HUDEP-2 (cell line): ENCODE measurements at regions not wholly inside any gene's neighbourhood (a gene's known extent, or its start where the extent isn't known, plus 50 kb on each side); places are given as distances from the start of the nearest gene placed in this dataset.

ENCODE experiments used
- DNase-seq, 76 experiments: peaks; one replicate each; lab custom pipeline; 2025; ENCODE audit not compliant: unreplicated experiment in 76 of 76; lab: John Stamatoyannopoulos, UW

DNA sequence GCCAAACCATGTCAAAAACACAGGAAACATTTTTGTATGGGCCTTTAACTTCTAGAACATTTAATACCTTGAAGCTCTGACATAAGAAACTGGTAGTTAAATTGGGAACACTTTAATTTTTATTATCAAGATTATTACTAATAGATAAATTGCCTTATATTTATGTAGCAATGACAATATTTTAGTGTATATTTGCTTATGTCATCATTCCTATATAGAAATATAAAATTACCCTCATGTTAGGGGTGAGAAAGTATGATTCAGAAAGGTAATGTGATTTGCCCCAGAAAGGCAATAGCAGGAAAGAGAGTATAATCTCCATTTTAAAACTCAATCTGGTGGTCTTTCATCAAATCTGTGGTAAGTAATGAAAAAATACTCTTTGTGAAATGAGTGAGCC, 147.4 kb downstream of the IL15 start:
- no peak for DNase-seq

- DNase-seq, result no peak
Measured at GRCh38 chr4:141786946-141787345, 150.6 kb downstream of the IL15 start.

DNA sequence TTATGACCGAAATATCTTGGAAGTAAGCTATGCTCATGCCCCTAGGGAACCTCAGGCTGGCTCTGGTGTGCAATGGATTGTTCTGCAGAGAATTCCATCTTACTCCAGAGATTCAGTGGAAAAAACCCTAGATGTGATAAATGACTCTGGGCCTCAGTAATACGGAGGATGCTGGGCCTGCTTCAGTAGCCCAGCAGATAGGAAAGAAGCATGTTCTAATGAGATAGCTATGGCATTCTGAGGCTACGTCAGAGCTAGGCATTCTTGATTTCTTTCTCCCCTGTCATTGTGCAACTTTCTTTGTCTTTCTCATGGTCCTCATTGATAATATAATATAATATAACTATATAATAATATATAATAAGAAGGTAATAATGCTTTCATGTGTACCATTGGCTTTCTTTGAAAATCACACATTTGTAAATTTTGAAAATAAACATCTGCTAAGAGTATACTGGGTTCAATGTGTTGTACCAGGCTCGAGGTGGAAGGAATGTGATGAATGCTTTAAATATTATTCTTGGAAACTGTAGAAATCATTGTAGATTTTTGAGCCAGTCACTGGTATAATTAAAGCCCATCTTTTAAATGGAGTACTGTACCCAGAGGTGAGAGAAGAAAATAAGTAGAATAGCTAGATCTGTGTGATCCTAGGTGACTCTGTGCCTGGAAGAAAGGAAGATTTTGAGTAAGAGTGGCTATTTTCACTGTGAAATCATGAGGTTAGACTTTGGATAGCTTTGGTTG, 152.0 kb downstream of the IL15 start:
- DNase-seq, result no peak

GRCh38 chr4:141789716-141790115, 153.3 kb downstream of the IL15 start:
- DNase-seq, result no peak

GRCh38 chr4:141792164-141792563, 155.8 kb downstream of the IL15 start:
- DNase-seq, result no peak

- DNase-seq, result no peak
Measured at GRCh38 chr4:141797966-141798365, 161.6 kb downstream of the IL15 start.

DNA sequence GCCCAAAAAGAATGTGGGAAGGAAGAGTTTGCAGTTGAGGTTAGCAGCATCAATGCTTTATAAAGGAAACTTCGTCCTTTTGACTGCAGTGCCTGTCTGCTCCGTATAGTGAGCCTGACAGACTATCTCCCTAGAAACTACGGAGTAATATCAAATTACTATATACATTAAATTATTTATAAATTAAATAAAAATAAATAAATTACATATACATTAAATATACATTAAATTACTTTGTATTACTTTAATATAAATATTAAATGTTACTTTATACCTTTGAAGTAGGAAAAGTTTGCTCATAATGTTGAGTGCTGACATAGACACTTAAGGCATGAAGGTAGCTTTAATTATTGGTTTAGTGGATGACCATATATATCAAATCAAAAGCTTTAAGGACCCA, 165.2 kb downstream of the IL15 start:
- no peak for DNase-seq

DNA sequence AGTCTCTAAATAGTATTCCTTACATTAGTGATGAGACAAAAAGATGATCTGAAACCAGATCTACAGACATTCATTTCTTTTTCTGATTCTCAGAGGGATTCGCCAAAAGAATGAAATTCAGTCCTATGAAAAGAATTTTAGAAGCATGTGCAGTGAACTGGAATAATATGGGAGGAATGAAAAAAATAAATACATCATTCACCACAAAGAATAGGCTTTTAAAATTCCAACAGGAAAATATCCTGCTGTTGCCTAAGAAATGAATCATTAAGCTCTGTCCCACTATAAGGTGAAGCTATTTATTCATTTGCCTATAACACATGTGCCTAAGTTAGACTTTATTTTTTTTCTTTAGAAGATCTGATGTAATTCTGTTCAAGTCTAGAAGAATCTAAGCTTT, 165.9 kb downstream of the IL15 start:
- DNase-seq, result no peak

DNA sequence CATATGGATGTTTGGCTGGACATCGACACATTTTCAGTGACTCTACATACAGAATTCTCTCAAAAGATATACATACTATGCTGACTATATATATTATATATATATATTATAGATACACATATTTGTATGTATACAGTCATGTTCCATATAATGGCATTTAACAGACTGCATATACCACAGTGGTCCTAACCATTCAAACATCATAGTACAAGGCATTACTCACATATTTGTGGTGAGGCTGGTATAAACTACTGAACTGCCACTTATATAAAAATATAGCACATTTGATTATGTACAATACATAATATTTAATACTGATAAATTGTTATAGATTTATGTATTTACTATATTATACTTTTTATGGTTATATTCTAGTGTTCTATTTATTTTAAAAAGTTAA, 168.5 kb downstream of the IL15 start:
- DNase-seq, result no peak

GRCh38 chr4:141807103-141807891, 170.9 kb downstream of the IL15 start:
- no peak for DNase-seq

DNA sequence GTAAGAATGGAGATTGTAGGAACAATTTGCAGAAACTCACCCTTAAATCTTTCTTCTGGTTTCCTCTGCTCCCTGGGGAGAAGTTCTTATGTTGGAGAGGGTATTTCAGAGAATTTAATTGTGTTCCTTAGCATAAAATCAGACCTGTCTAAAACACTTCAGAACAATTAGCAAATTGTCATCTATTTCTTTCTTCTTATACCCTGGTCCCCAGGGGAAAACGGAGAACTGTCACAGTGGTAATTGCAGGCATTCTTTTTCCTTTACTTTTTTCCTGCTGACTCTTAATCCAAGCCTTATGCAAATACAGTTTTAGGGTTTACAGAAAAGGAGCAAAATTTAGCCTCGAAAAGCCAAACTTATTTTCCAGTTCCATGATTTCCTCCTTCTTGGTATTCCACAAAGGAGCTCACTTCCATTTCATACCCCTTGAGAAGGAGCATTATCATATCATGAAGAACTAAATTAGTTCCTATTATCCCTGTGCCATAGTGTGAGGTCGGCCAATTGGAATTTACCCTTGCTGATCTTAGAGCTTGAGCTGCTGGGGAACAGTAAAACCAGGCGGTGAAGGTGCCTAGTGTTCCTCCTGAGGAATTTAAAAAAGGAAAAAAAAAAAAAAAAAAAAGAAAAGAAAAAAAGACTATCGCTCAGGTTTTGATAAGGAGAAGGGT, 173.8 kb downstream of the IL15 start:
- no peak for DNase-seq

DNA sequence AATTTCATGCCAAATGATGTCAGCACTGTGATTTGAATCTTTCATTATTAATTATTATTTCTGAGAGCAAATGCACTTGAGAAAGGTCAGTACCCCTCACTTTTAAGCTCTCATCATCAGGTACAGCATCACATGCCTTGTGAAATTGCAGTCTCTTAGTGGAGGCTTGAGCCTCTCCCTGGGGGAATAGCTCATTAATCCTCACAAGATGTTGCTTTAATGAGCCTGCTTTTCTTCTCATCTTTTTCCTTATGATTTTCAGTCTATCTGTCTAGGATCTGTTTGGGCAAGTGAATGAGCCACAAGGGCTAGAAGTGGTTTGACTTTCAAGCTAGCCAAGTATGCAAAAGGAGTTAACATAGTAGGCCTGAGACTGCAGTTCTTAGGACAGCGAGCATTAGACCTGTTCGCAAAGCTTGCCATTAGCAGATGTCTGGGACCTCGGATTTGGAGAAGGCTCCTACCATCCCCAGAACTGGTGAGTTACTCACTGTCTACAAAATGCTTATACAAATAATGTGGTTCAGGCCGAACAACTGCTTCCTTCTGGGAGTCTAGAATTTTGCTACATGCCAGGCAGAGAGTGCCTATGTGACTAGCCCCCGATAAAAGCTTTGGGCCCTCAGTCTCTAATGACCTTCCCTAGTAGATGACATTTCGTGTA, 174.5 kb downstream of the IL15 start:
- no peak for DNase-seq

DNA sequence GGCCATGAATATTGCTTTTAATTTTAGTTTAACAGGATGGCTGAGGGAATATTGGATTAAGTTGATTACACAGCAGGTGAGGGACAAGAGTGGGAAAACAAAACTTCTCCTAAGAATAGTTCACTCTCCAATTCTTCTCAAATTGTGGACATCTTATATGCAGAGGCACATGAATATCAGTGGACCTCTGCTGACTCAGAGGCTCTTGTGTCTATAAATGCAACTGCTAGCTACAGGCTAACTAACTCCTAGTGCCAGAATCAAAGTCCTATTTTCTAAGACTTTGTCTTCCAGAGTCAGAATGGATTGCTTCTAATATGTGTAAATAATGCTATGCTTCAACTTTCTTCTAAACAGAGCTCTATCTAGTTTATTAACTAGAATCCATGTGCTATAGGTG, 175.8 kb downstream of the IL15 start:
- DNase-seq, result no peak

DNA sequence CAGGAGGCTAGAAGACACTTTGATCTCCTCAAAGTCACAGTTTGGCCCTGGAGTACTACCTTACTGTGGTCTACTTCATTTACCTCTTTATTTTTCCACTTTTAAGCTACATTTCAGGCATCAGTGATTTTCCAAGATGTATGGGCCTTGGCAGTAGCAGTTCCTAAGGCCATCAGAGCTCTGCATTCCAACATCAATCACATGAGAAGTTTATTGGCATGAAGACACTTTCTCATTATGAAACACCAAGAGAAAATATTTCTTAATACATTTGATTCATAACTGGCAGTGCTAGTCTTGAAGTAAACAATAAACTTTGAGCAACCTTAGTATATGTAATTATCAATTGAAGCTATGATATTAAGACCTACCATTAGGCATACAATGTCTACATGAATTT, 178.1 kb downstream of the IL15 start:
- no peak for DNase-seq

DNA sequence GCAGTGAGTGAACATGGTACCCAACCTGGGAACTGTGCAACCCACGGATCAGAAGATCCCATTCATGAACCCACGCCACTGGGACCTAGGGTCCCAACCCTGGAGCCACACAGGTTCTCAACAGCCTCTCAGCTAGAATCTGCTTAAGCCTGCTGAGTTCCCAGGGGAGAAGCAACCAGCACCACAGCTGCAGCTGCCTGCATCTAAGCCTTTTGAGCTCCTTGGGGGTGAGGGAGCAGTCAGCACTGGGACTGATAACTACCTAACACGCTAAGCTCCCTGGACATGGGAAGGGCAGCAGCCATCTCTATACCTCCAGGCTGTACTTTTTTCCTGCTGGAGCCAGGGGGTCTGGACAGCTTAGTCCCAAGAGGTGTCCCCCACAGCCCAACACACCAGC, 179.3 kb downstream of the IL15 start:
- DNase-seq, result no peak

DNA sequence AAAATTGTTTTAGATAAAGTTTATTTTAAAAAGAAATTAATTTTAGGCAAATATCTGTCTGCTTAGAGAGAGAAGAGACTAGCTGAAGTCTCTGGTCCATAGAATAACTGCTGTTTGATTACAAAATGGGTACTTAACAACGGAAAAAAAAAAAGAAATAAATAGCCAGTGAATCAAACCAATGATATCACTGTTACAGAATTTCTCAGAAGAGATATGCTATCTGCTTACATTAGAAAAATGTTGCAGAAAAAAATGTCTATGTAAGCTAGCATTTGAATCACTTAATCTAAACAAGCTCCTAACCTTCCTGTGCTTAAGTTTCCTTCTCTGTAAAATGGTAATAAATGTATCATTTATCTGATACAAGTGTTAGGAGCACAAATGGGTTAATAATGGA, 189.9 kb downstream of the IL15 start:
- DNase-seq, result no peak

- DNase-seq, result no peak
Measured at GRCh38 chr4:141833209-141833608, 196.8 kb downstream of the IL15 start.

- no peak for DNase-seq
Measured at GRCh38 chr4:141840299-141840986, 204.1 kb downstream of the IL15 start.

DNA sequence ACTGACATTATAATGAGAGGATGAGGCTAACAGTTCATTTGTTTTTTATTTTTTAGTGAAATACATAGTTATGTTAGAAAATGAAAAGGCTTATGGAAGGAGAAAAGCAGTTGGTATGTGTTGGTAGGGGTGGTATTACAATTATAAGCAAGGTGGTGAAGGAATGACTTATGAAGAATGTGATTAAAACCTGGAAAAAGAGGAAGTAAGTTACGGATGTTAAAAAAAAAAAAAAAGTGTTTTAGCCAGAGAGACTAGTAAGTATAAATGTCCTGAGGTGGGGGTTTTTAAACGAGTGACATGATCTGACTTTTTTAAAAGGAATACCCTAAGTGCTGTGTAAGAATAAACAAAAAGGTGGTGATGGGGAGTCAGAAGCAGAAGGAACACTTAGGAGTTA, 206.8 kb downstream of the IL15 start:
- DNase-seq, result no peak

DNA sequence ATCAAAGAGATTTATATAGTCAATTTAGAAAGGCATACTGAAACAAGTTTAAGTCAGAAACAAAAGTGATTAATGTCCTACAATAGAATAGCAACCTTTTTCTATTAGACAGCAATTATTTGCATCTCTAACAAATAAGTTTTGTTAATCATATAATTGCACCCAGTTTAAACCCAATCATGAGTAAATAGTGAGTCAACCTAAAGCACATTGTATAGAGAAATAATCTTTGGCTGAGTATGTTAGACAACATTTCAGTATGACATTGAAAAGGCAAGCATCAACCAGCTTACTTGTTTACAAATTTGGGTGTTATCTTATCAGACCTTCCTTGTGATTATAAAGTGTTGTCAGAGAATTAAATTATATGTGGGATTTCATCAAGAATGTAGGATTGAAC, 209.5 kb downstream of the IL15 start:
- no peak for DNase-seq

GRCh38 chr4:141849367-141849766, 213.0 kb downstream of the IL15 start:
- DNase-seq, result no peak
